Stomach (tissue), 8 donors: ENCODE measurements at regions not wholly inside any gene's neighbourhood (a gene's known extent, or its start where the extent isn't known, plus 50 kb on each side); places are given as distances from the start of the nearest gene placed in this dataset.

ENCODE experiments used
- DNase-seq, 2 donors: peaks; one replicate each; pipeline versions ENCODE4 v3.0.0 to v3.0.0-alpha.2; 2013 to 2019
- H3K27ac ChIP-seq, 5 donors: fragments of 200-600 bp in 4 of 5; sonication (generic) in 4 of 5; one replicate each; pipeline ENCODE4 v1.5.1; 2013 to 2019; ENCODE audit warnings: mild to moderate bottlenecking in 1 of 5, moderate library complexity in 1 of 5
- H3K27me3 ChIP-seq, 3 donors: fragments of 200-600 bp; sonication (generic); one replicate each; pipeline ENCODE4 v1.5.1; 2017 to 2019; ENCODE audit warnings: mixed run types in 1 of 3
- H3K36me3 ChIP-seq, 4 donors: fragments of 200-600 bp; sonication (generic); 1 replicate in 3 of 4; 2 replicates in 1 of 4; pipeline ENCODE4 v1.5.1; 2016 to 2019
- H3K4me1 ChIP-seq, 4 donors: fragments of 200-600 bp; sonication (generic); one replicate each; pipeline ENCODE4 v1.5.1; 2016 to 2019
- H3K4me3 ChIP-seq, 4 donors: fragments of 200-600 bp; sonication (generic) in 3 of 4; one replicate each; pipeline ENCODE4 v1.5.1; 2016 to 2019; ENCODE audit warnings: mild to moderate bottlenecking in 1 of 4
- H3K9me3 ChIP-seq, 4 donors: fragments of 200-600 bp; sonication (generic); one replicate each; pipeline ENCODE4 v1.5.1; 2016 to 2019
- CTCF ChIP-seq, 7 experiments: fragments of 450-650 bp in 4 of 7; fragments of 200-600 bp in 3 of 7; sonication (generic) in 3 of 7; IDR thresholded peaks; one replicate each; pipeline ENCODE4 v1.5.1; 2016 to 2019; ENCODE audit warnings: antibody characterized with exemption in 7 of 7, control low read depth in 2 of 7, mild to moderate bottlenecking in 1 of 7
- EP300 ChIP-seq: sonication (generic); formaldehyde crosslinking; IDR thresholded peaks from one replicate; pipeline ENCODE4 v1.6.1; 2017; ENCODE audit warnings: antibody characterized with exemption
- POLR2A ChIP-seq, 4 donors: fragments of 450-650 bp; IDR thresholded peaks; one replicate each; pipeline ENCODE4 v1.6.1; 2016; ENCODE audit warnings: antibody characterized with exemption in 4 of 4, control low read depth in 2 of 4, mild to moderate bottlenecking in 1 of 4, moderate library complexity in 1 of 4
- POLR2AphosphoS5 ChIP-seq, 3 donors: sonication (generic); formaldehyde crosslinking; IDR thresholded peaks; one replicate each; pipeline ENCODE4 v1.6.1; 2016; ENCODE audit warnings: antibody characterized with exemption in 3 of 3
- WGBS, 5 donors: extraction: QIAGEN DNeasy Blood & Tissue Kit in 3 of 5; methylation state at CpG; one replicate each; pipeline versions ENCODE4 v1.1.5 to v1.1.7; 2013 to 2018; 5-methylcytosine and 5-hydroxymethylcytosine counted together
- intact Hi-C: fragments of 100-400 bp; cut with DNase I; formaldehyde crosslinking; loops from one replicate; pipeline ENCODE4 v1.15.1; 2023; ENCODE audit warnings: low total_unique reads
- donor health status: healthy with polysubstance abuse.
- donor health status: Bipolar disorder and iron deficiency.
- donor health status: healthy.

GRCh38 chr15:61768131-61768530, 292.1 kb downstream of the VPS13C start:
- H3K27me3 ChIP-seq, result no peaks in the 10 kb centered on the region
- H3K4me3 ChIP-seq, result no peak overlapping the region
- TF ChIP-seq POLR2AphosphoS5 (IDR thresholded peaks at IDR 0.05), result no peak
- TF ChIP-seq POLR2A (IDR thresholded peaks at IDR 0.05), result no peak
- no peak for TF ChIP-seq CTCF (IDR thresholded peaks at IDR 0.05)
- no peak for TF ChIP-seq EP300
- no peak for DNase-seq
- H3K36me3 ChIP-seq, result no peaks in the 10 kb centered on the region
- H3K9me3 ChIP-seq, result peaks cover 0 to 15% (median 8%) of the 10 kb centered on the region in 4 donors
- H3K27ac ChIP-seq, result no peak overlapping the region
- intact Hi-C loops, result no loop called here
- H3K4me1 ChIP-seq, result no peaks in the 10 kb centered on the region
- WGBS, 5 donors, result 86 to 93% (median 87%) methylated on average over 2 of the region's 2 CpGs

- DNase-seq, result no peak
- no peaks in the 10 kb centered on the region for H3K9me3 ChIP-seq
- intact Hi-C loops, result no loop called here
- no peaks in the 10 kb centered on the region for H3K4me1 ChIP-seq
- no peak overlapping the region for H3K4me3 ChIP-seq
- 61 to 67% (median 64%) methylated on average over 6 of the region's 6 CpGs for WGBS, 5 donors
- H3K36me3 ChIP-seq, result no peaks in the 10 kb centered on the region
- TF ChIP-seq POLR2A (IDR thresholded peaks at IDR 0.05), result no peak
- no peak for TF ChIP-seq CTCF (IDR thresholded peaks at IDR 0.05)
- no peak for TF ChIP-seq POLR2AphosphoS5 (IDR thresholded peaks at IDR 0.05)
- no peak for TF ChIP-seq EP300
- H3K27ac ChIP-seq, result no peak overlapping the region
- no peaks in the 10 kb centered on the region for H3K27me3 ChIP-seq
Measured at GRCh38 chr15:61764981-61765380, 295.3 kb downstream of the VPS13C start.

GRCh38 chr15:61764141-61764540, 296.1 kb downstream of the VPS13C start:
- intact Hi-C loops, result no loop called here
- Histone ChIP-seq H3K36me3 (no peaks in the 10 kb centered on the region), H3K4me3 (no peak overlapping the region), H3K9me3 (no peaks in the 10 kb centered on the region), H3K27ac (no peak overlapping the region), H3K4me1 (no peaks in the 10 kb centered on the region), H3K27me3 (no peaks in the 10 kb centered on the region)
- TF ChIP-seq POLR2A (IDR thresholded peaks at IDR 0.05) (no peak), CTCF (IDR thresholded peaks at IDR 0.05) (no peak), POLR2AphosphoS5 (IDR thresholded peaks at IDR 0.05) (no peak), EP300 (no peak)
- DNase-seq, result no peak
- WGBS, 5 donors, result 46 to 62% (median 59%) methylated on average over 3 of the region's 3 CpGs

GRCh38 chr15:61762676-61763075, 297.6 kb downstream of the VPS13C start:
- WGBS, 5 donors, result 51 to 70% (median 67%) methylated on average over 3 of the region's 3 CpGs
- Histone ChIP-seq H3K36me3 (no peaks in the 10 kb centered on the region), H3K4me3 (no peak overlapping the region), H3K4me1 (no peaks in the 10 kb centered on the region), H3K27ac (no peak overlapping the region), H3K9me3 (no peaks in the 10 kb centered on the region), H3K27me3 (no peaks in the 10 kb centered on the region)
- TF ChIP-seq EP300 (no peak), CTCF (IDR thresholded peaks at IDR 0.05) (no peak), POLR2AphosphoS5 (IDR thresholded peaks at IDR 0.05) (no peak), POLR2A (IDR thresholded peaks at IDR 0.05) (no peak)
- intact Hi-C loops, result no loop called here
- no peak for DNase-seq
